Fibroblast of skin of left biceps (primary cell): ENCODE measurements at regions not wholly inside any gene's neighbourhood (a gene's known extent, or its start where the extent isn't known, plus 50 kb on each side); places are given as distances from the start of the nearest gene placed in this dataset.
A peak's percentile ranks its signal among the peaks of the same experiment; 100 is the strongest.
"Not testable (repeated sequence)": the region's sequence is repeated elsewhere in the genome, so short reads cannot be mapped to it uniquely, and the experiment has no call there.

Source experiments
- DNase-seq, 2 experiments: peaks; one replicate each; pipeline ENCODE4 v3.0.0-alpha.2; 2013; ENCODE audit warnings: low read depth in 2 of 2

- DNase-seq, result no peak
These were observed 149.9 kb upstream of the TCF4 start for GRCh38 chr18:55737781-55738468.

DNA sequence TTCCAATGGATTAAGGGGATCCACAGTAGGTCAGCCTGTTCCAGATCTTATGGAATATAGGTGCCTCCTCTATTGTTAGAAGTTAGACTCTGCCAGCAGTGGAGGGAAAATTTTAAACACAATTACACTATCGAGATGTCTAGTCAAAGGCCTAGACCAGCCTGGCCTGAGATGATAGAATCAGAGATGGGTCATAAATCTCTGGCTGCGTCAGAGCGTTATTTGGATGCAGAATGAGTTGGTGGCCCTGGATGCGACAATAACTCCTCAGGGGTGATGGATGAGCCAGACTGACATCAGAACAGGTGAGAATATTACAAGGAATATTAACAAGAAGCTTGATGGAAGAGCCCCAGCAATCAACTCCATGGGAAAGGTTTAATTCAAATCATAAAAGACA lies 149.3 kb upstream of the TCF4 start:
- DNase-seq, result no peak

DNA sequence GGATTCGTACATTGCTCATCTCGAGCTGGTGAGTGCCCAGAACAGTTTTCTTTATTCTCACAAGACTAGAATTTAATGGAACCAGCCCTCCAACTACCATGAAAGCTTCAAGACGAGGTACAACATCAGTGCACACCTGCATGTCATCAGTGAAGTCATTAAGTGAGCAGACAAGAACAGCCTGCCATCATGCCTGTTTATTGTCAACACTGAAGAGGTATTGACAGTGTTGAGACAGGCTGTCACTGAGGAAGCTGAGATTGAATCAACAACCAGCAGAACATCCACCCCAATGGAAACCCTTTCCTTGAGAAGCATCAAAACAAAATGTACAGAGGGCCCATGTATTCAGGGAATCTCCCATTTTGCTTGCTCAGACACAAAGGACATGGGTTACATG lies 148.0 kb upstream of the TCF4 start:
- DNase-seq, result no peak

GRCh38 chr18:55735199-55735855 lies 147.3 kb upstream of the TCF4 start:
- DNase-seq, result no peak

DNA sequence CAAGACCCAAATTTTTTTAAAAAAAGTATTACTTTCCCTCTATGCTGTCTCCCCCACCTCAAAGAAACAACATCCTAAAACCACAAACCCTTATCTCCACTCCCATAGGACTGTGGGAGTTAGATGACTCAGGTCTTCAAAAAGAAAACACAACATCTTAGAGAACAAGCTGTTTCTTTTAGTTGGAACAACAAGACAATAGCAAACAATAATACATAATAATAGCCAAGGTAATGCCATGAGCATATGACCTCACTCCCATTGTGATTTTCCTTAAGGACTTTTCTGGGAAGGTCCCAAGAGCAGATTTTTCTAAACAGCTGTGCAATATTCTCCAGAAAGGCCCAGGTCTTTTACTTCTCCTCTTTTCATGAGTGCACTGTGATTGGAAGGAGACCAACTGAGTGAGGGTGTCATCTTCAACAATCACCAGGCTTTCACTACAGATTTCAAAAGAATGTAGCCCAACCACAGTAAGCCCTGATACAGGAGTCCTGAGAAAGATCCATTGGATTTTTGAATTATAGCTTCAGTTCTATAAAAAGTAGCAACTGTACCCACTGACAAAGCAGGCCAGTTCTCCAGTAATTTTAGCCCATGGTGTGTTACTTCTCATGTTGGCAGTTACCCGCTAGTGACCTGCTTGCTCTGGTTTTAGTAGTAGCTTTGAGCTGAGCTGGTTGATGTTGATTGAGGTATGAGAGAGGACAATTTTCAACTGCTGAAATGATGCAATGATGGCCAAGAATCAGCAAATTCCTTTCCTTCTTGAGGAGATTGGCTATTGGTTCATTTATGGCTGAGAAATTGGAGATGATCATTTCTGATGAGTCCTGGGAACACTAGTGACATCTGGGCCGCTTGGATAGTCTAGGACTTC lies 144.5 kb upstream of the TCF4 start:
- no peak for DNase-seq

DNA sequence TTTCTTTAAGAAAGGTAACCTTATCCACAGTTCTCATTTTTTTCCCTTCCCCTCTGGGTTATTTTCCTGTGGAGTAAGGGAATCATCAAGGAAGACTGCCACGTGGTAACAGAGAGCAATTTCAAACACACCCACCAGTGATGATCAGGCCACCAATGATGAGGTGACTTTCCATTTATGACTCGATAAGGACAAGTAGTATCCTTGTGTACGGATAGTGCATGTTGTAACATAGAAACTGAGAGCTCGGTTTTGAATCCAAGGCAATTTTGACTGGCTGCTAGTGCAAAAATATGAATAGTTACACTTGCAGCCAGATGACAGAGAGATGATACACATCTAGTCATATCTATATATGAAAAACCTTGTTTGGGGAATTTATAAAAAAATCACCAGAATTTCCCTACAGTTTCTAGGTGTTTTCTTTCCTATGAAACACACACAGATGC lies 143.6 kb upstream of the TCF4 start:
- DNase-seq, result no peak

- DNase-seq, result not testable (repeated sequence)
These were observed 133.0 kb upstream of the TCF4 start for GRCh38 chr18:55721006-55721405.

DNA sequence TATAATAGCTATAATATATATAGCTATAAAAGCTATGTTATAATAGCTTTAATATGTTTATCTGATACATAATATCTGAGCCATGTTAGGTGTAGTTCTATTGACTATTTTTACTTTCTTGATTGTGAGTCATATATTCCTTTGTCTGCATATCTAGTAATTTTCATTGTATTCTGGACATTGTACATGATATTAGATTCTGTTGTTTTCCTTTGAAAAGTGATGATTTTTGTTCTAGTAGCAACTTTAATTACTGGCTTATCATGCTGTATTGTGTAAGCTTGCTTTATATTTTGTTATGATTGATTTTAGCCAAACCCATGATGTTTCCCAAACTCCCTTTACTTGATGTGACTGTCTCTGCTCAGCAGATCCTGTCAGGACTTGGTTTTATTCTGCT lies 125.7 kb upstream of the TCF4 start:
- DNase-seq, result no peak

DNA sequence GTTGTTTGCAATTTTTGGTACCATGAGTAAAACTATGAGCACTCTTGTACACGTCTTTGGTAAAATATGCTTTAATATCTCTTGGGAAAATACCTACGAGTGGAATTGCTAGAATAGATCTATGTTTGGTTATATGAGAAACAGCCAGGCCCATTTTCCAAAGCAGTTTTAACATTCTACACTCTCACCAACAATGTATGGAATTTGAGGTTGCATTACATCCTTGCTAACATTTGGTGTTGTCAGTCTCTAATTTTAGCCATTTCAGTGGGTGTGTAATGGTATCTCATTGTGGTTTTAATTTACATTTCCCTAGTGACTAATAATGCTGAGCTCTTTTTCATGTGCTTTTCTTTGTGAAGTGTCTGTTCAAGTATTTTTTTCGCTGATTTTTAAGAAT lies 118.9 kb upstream of the TCF4 start:
- DNase-seq, result peak; percentile 92 to 94

GRCh38 chr18:55699233-55699765 lies 111.3 kb upstream of the TCF4 start:
- DNase-seq, result no peak

DNA sequence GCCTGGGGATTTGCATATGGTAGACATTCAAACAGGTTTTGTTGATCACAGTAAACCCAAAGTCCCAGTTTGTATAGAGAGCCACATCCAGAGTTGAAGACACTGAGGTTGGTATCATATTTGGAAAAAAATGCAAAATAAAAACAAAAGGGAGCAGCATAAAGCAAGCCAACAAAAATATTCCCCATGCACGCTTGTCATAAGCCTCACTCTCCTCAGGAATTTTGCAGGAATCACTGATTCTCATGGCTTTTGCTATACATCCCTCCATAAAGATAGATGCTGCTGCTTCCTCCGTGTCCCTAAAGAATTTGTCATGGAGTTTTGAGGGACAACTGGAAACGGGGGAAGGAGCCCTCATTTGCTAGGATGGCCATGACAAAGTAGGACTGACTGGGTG lies 108.8 kb upstream of the TCF4 start:
- no peak for DNase-seq

DNA sequence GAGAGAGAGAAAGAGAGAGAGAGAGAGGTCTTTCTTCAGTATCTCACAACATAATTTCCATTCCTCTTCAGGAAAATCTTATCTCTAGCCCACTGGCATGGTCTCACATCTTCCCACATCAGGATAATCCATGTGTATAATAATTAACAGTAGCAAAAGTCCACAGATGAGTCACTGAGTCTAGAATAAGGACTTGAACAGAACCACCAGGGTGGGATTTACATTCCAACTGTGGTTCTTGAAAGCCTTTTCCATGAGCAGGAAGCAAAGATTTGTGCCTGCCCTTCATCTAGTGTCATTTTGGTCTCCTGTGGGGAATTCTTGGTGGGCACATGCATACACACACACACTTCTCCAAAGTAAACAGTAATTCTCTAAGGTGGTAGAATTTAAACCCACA lies 107.1 kb upstream of the TCF4 start:
- DNase-seq, result no peak

DNA sequence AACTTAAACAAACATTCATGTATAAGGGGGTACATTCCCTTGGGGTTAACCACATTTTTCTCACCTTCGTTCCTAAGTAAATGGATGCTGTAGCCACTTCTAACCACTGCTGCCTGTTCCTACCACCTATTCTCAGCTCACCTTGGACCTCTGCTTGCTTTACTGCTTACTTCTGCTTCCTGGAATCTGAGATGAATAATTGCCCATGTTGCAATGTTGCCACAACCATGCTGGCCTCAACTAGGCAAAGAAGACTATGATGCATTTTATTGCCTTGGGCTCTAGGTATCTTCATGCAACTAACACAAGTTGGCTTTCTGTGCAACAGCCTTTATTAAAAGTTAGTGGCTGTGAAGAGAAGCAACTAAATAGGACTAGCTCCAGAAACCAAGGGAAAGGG lies 106.3 kb upstream of the TCF4 start:
- no peak for DNase-seq

- DNase-seq, result no peak
These were observed 100.0 kb upstream of the TCF4 start for GRCh38 chr18:55688030-55688429.

GRCh38 chr18:55687106-55687505 lies 99.1 kb upstream of the TCF4 start:
- no peak for DNase-seq

DNA sequence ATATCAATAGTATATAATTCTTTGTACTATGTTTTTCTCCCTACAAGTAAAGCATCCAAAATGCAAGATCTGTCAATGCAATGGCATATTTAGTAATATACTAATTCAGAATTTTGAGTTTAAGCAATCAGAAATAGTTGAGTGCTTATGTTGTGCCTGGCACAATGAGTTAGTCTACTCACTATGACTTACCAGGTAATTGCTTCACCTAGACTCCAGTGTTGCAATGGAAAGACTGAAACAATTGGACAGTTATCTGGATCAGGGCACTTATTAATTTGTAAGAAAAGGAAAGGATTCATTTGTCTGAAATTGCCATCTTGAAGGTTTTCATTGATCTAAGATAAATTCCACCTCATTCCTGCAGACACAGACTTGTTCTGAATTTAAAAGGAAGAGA lies 97.6 kb upstream of the TCF4 start:
- DNase-seq, result no peak

DNA sequence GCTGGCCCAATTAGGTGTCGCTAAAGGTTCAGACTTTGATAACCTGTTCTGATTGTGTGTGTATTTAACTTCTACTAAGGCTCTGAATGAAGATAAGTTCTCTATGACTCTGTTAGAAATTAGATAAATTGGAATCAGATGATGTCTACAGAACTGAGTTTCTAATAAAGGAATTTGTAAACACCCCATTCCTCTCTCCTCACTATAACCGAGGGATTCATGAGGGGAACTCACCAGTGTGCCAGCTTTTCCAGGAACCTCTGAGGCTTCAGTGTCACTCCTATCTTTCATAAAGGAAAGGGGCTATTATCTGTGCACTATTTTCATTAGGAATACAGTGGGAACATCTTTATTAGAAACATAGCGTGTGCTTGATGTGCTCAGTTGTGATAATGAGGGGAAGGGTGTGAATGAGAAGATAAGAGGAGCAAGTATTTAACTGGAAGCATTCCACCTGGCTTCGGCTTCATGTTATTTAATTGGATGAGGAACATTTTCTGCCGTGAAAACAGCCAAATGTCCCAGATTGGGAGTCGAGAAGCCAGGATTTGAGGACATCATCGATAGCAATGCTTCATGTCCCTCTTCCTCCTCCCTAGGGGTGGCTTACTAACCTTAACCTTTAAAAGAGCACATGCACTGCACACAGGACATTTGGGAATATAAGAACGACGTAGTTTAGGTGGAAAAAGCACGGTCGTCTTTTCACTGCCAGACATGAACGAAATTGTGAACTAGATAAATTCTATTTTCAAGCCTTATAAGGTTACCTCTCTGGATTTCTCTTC lies 84.8 kb upstream of the TCF4 start:
- peak; percentile 3 to 10 for DNase-seq

- no peak for DNase-seq
These were observed 77.5 kb upstream of the TCF4 start for GRCh38 chr18:55665506-55665905.

GRCh38 chr18:55664758-55665400 lies 76.9 kb upstream of the TCF4 start:
- DNase-seq, result not testable (repeated sequence)

DNA sequence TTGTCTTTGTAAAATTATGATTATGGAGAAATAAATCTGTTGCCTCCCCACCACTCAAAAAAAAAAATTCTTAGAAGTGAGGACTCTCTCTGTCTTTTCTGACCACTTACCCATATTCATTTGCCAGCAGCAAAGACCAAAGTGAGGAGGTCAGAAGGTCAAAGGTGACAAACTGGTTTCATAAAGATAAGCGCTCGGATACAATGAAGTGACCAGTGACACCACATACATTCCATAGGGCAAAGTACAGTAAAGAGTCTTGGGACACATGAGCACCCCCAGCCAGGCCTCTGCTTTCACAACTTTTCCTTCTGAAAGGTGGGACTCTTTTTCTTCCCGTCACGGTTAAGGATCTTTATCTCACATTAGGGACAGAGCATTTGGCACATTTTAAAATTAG lies 75.9 kb upstream of the TCF4 start:
- no peak for DNase-seq

DNA sequence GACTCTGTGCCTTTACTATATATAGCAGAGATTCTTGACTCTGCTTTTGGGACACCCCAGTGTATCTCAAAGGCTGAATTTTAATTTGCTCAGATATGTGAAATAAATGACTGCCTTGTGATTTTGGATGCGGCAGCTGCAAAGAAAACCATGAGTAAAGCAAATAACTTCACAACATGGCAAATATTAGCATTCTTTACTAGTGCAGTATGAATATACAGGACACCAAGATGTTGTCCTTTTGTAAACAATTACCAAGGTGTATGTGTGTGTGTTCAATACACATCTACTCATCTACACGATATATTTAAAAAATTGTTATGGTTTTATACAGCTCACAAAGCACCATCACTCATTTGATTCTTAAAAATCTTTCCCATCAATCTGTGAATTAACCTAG lies 70.6 kb upstream of the TCF4 start:
- DNase-seq, result no peak
